HG03159 (cell line): ENCODE measurements at regions not wholly inside any gene's neighbourhood (a gene's known extent, or its start where the extent isn't known, plus 50 kb on each side); places are given as distances from the start of the nearest gene placed in this dataset.

Source experiments
- ATAC-seq: cut with Tn5 transposase; IDR thresholded peaks from one replicate; pipeline ENCODE4 v1.9.1; 2021; ENCODE audit warnings: mild to moderate bottlenecking, moderate library complexity; ENCODE audit not compliant: unreplicated experiment

GRCh38 chr1:14511796-14512585 lies 86.5 kb upstream of the KAZN start:
- ATAC-seq = no peak

- no peak for ATAC-seq
These were observed 85.4 kb upstream of the KAZN start for GRCh38 chr1:14513111-14513510.

- no peak for ATAC-seq
These were observed 83.7 kb upstream of the KAZN start for GRCh38 chr1:14514739-14515138.

- ATAC-seq = no peak
These were observed 81.3 kb upstream of the KAZN start for GRCh38 chr1:14516974-14517840.

GRCh38 chr1:14517841-14518180 lies 80.7 kb upstream of the KAZN start:
- ATAC-seq = no peak

- no peak for ATAC-seq
These were observed 78.5 kb upstream of the KAZN start for GRCh38 chr1:14519976-14520375.

GRCh38 chr1:14520514-14521163 lies 77.8 kb upstream of the KAZN start:
- no peak for ATAC-seq

GRCh38 chr1:14521622-14522021 lies 76.9 kb upstream of the KAZN start:
- no peak for ATAC-seq

GRCh38 chr1:14522077-14522925 lies 76.2 kb upstream of the KAZN start:
- no peak for ATAC-seq

- no peak for ATAC-seq
These were observed 75.6 kb upstream of the KAZN start for GRCh38 chr1:14522926-14523241.

GRCh38 chr1:14524826-14525636 lies 73.5 kb upstream of the KAZN start:
- no peak for ATAC-seq

- ATAC-seq = no peak
These were observed 69.0 kb upstream of the KAZN start for GRCh38 chr1:14529475-14529874.

- no peak for ATAC-seq
These were observed 67.0 kb upstream of the KAZN start for GRCh38 chr1:14531519-14531918.

GRCh38 chr1:14535619-14536355 lies 62.7 kb upstream of the KAZN start:
- no peak for ATAC-seq

GRCh38 chr1:14538335-14538734 lies 60.1 kb upstream of the KAZN start:
- no peak for ATAC-seq

GRCh38 chr1:14539309-14539708 lies 59.2 kb upstream of the KAZN start:
- no peak for ATAC-seq

- ATAC-seq = no peak
These were observed 58.4 kb upstream of the KAZN start for GRCh38 chr1:14539953-14540563.

- no peak for ATAC-seq
These were observed 57.1 kb upstream of the KAZN start for GRCh38 chr1:14541348-14541747.
